ENCODE measurements at regions not wholly inside any gene's neighbourhood (a gene's known extent, or its start where the extent isn't known, plus 50 kb on each side); places are given as distances from the start of the nearest gene placed in this dataset.

- no peaks in the 10 kb centered on the region for H3K9me2 ChIP-seq
- no peak for DNase-seq
- H3K9me3 ChIP-seq, result no peaks in the 10 kb centered on the region
- ChIA-PET POLR2A (no interaction called here), CTCF (no interaction called here)
- no peak overlapping the region for H3K4me3 ChIP-seq (ENCODE audit: low read depth in 2 of 2, low read length in 1 of 2)
- no peaks in the 10 kb centered on the region for H3F3A ChIP-seq (replicated peaks; ENCODE audit: insufficient read depth)
- TF ChIP-seq YY1 (IDR thresholded peaks at IDR 0.05; ENCODE audit: low read depth), result no peak
- TF ChIP-seq RXRA (IDR thresholded peaks at IDR 0.05; ENCODE audit: borderline replicate concordance, low read depth), result no peak
- no peak for TF ChIP-seq GABPA (IDR thresholded peaks at IDR 0.05; ENCODE audit: low read depth)
- no peak overlapping the region for H3K27ac ChIP-seq (ENCODE audit: low read depth in 2 of 2, low read length in 1 of 2)
- no peaks in the 10 kb centered on the region for H3K79me2 ChIP-seq (ENCODE audit: insufficient read depth)
- no peaks in the 10 kb centered on the region for H3K27me3 ChIP-seq (ENCODE audit: insufficient read depth)
- no peak overlapping the region for H3K9ac ChIP-seq
- no peak overlapping the region for H2AFZ ChIP-seq (ENCODE audit: low read depth)
- no peaks in the 10 kb centered on the region for H4K20me1 ChIP-seq (ENCODE audit: insufficient read depth)
- peaks cover 0 to 17% of the 10 kb centered on the region in 2 experiments; a peak in 2 of 4 replicates for H3K4me1 ChIP-seq (ENCODE audit: control insufficient read depth in 1 of 2, insufficient read depth in 2 of 2, low read depth in 1 of 2, low read length in 1 of 2)
- H3K4me2 ChIP-seq, result no peak overlapping the region
- no peaks in the 10 kb centered on the region for H3K36me3 ChIP-seq (replicated peaks in 1 of 2; ENCODE audit: control insufficient read depth in 1 of 2, insufficient read depth in 2 of 2, low read length in 1 of 2)
Measured at GRCh38 chr7:84533182-84533581, 338.6 kb upstream of the SEMA3A start.

GRCh38 chr7:84532196-84532595 is 337.6 kb upstream of the SEMA3A start:
- H2AFZ ChIP-seq (ENCODE audit: low read depth), result no peak overlapping the region
- H3K4me1 ChIP-seq (ENCODE audit: control insufficient read depth in 1 of 2, insufficient read depth in 2 of 2, low read depth in 1 of 2, low read length in 1 of 2), result peaks cover 0 to 17% of the 10 kb centered on the region in 2 experiments; a peak in 2 of 4 replicates
- H3F3A ChIP-seq (replicated peaks; ENCODE audit: insufficient read depth), result no peaks in the 10 kb centered on the region
- H3K36me3 ChIP-seq (replicated peaks in 1 of 2; ENCODE audit: control insufficient read depth in 1 of 2, insufficient read depth in 2 of 2, low read length in 1 of 2), result no peaks in the 10 kb centered on the region
- H3K79me2 ChIP-seq (ENCODE audit: insufficient read depth), result no peaks in the 10 kb centered on the region
- no peak for DNase-seq
- POLR2A ChIA-PET, result no interaction called here
- no peak overlapping the region for H3K9ac ChIP-seq
- no peaks in the 10 kb centered on the region for H3K27me3 ChIP-seq (ENCODE audit: insufficient read depth)
- no peak overlapping the region for H3K27ac ChIP-seq (ENCODE audit: low read depth in 2 of 2, low read length in 1 of 2)
- TF ChIP-seq PBX3 (IDR thresholded peaks at IDR 0.05) (no peak), RCOR1 (IDR thresholded peaks at IDR 0.05; ENCODE audit: low read length) (no peak), EP300 (IDR thresholded peaks at IDR 0.05; ENCODE audit: borderline replicate concordance in 1 of 2, low read depth in 1 of 2, low read length in 1 of 2) (no peak), ZBTB33 (IDR thresholded peaks at IDR 0.05; ENCODE audit: borderline replicate concordance, low read depth) (no peak), GABPA (IDR thresholded peaks at IDR 0.05; ENCODE audit: low read depth) (no peak), JUND (IDR thresholded peaks at IDR 0.05) (no peak), RFX5 (IDR thresholded peaks at IDR 0.05; ENCODE audit: low read length) (no peak), RAD21 (IDR thresholded peaks at IDR 0.05; ENCODE audit: low read length) (no peak), CHD2 (IDR thresholded peaks at IDR 0.05; ENCODE audit: low read length, partially characterized antibody) (no peak), MXI1 (IDR thresholded peaks at IDR 0.05; ENCODE audit: low read depth, low read length) (no peak), YY1 (IDR thresholded peaks at IDR 0.05; ENCODE audit: low read depth) (no peak), REST (IDR thresholded peaks at IDR 0.05; ENCODE audit: low read depth, low read length) (no peak), SIN3A (IDR thresholded peaks at IDR 0.05; ENCODE audit: borderline replicate concordance, low read depth, low read length) (no peak), CTCF (IDR thresholded peaks at IDR 0.05) (no peak), FOSL2 (IDR thresholded peaks at IDR 0.05; ENCODE audit: borderline replicate concordance, low read depth) (no peak), IRF3 (IDR thresholded peaks at IDR 0.05; ENCODE audit: low read depth, low read length) (no peak)
- no peak overlapping the region for H3K4me2 ChIP-seq
- H3K9me3 ChIP-seq, result no peaks in the 10 kb centered on the region
- CTCF ChIA-PET, result no interaction called here
- H3K4me3 ChIP-seq (ENCODE audit: low read depth in 2 of 2, low read length in 1 of 2), result no peak overlapping the region
- H4K20me1 ChIP-seq (ENCODE audit: insufficient read depth), result no peaks in the 10 kb centered on the region
- H3K9me2 ChIP-seq, result no peaks in the 10 kb centered on the region
